GM18517 (cell line): ENCODE measurements at regions not wholly inside any gene's neighbourhood (a gene's known extent, or its start where the extent isn't known, plus 50 kb on each side); places are given as distances from the start of the nearest gene placed in this dataset.

Source experiments
- ATAC-seq: cut with Tn5 transposase; IDR thresholded peaks from one replicate; pipeline ENCODE4 v1.9.1; 2021; ENCODE audit warnings: mild to moderate bottlenecking, moderate library complexity; ENCODE audit not compliant: unreplicated experiment

- ATAC-seq, result no peak
Observed at GRCh38 chr10:29925771-29926692, 133.4 kb downstream of the JCAD start.

- no peak for ATAC-seq
Observed at GRCh38 chr10:29924436-29924835, 134.9 kb downstream of the JCAD start.

- no peak for ATAC-seq
Observed at GRCh38 chr10:29923416-29923965, 135.9 kb downstream of the JCAD start.

- no peak for ATAC-seq
Observed at GRCh38 chr10:29922892-29923291, 136.5 kb downstream of the JCAD start.

- ATAC-seq, result no peak
Observed at GRCh38 chr10:29922226-29922625, 137.2 kb downstream of the JCAD start.

- ATAC-seq, result no peak
Observed at GRCh38 chr10:29921071-29921446, 138.3 kb downstream of the JCAD start.

- no peak for ATAC-seq
Observed at GRCh38 chr10:29920408-29921070, 138.8 kb downstream of the JCAD start.

- no peak for ATAC-seq
Observed at GRCh38 chr10:29918623-29919400, 140.6 kb downstream of the JCAD start.

GRCh38 chr10:29917311-29917710, 142.1 kb downstream of the JCAD start:
- ATAC-seq, result no peak

GRCh38 chr10:29916669-29917068, 142.7 kb downstream of the JCAD start:
- no peak for ATAC-seq

GRCh38 chr10:29914986-29915785, 144.2 kb downstream of the JCAD start:
- no peak for ATAC-seq

- ATAC-seq, result no peak
Observed at GRCh38 chr10:29908962-29909361, 150.4 kb downstream of the JCAD start.

- no peak for ATAC-seq
Observed at GRCh38 chr10:29900865-29901264, 158.5 kb downstream of the JCAD start.

GRCh38 chr10:29897999-29898716, 161.2 kb downstream of the JCAD start:
- ATAC-seq, result no peak

- no peak for ATAC-seq
Observed at GRCh38 chr10:29897430-29897829, 162.0 kb downstream of the JCAD start.

- no peak for ATAC-seq
Observed at GRCh38 chr10:29896053-29896452, 163.3 kb downstream of the JCAD start.

GRCh38 chr10:29895456-29895855, 163.9 kb downstream of the JCAD start:
- ATAC-seq, result no peak

- ATAC-seq, result no peak
Observed at GRCh38 chr10:29888321-29888720, 171.1 kb downstream of the JCAD start.

GRCh38 chr10:29886299-29886698, 173.1 kb downstream of the JCAD start:
- ATAC-seq, result no peak

- ATAC-seq, result no peak
Observed at GRCh38 chr10:29883231-29883630, 176.2 kb downstream of the JCAD start.
